Fibroblast of lung (primary cell): ENCODE measurements at regions not wholly inside any gene's neighbourhood (a gene's known extent, or its start where the extent isn't known, plus 50 kb on each side); places are given as distances from the start of the nearest gene placed in this dataset.

Experiments used
- CTCF ChIP-seq, 2 donors: IDR thresholded peaks in 1 of 2; conservative IDR thresholded peaks in 1 of 2; 1 replicate in 1 of 2; 2 replicates in 1 of 2; pipeline ENCODE4 v1.5.1; 2011 to 2012; ENCODE audit warnings: low read length in 2 of 2, control low read depth in 1 of 2, inconsistent platforms in 1 of 2, low read depth in 1 of 2, mild to moderate bottlenecking in 1 of 2
- EZH2 ChIP-seq: IDR thresholded peaks from 2 replicates; pipeline ENCODE4 v1.5.1; 2012; ENCODE audit warnings: low read length, control low read depth, mild to moderate bottlenecking; ENCODE audit errors: missing control alignments

GRCh38 chr16:80279656-80280055, 261.1 kb upstream of the DYNLRB2 start:
- TF ChIP-seq CTCF (conservative IDR thresholded peaks at IDR 0.05 in 1 of 2, IDR thresholded peaks at IDR 0.05 in 1 of 2; ENCODE audit: low read depth in 1 of 2, low read length in 2 of 2) (no peak), EZH2 (no peak)
